Stomach smooth muscle (tissue), 2 donors: ENCODE measurements at regions not wholly inside any gene's neighbourhood (a gene's known extent, or its start where the extent isn't known, plus 50 kb on each side); places are given as distances from the start of the nearest gene placed in this dataset.
"Not testable (repeated sequence)": the region's sequence is repeated elsewhere in the genome, so short reads cannot be mapped to it uniquely, and the experiment has no call there.

Experiments used
- H3K27ac ChIP-seq: one replicate; pipeline ENCODE4 v1.7.0; 2013; ENCODE audit warnings: mild to moderate bottlenecking, low read length, inconsistent platforms
- H3K27me3 ChIP-seq, 2 donors: one replicate each; pipeline ENCODE4 v1.7.0; 2013; ENCODE audit warnings: low read length in 2 of 2; ENCODE audit not compliant: insufficient read depth in 2 of 2, control insufficient read depth in 1 of 2
- H3K36me3 ChIP-seq, 2 donors: one replicate each; pipeline ENCODE4 v1.7.0; 2013; ENCODE audit warnings: low read length in 2 of 2; ENCODE audit not compliant: control insufficient read depth in 2 of 2, insufficient read depth in 2 of 2
- H3K4me1 ChIP-seq: one replicate; pipeline ENCODE4 v1.7.0; 2013; ENCODE audit warnings: low read length; ENCODE audit not compliant: control insufficient read depth, insufficient read depth
- H3K4me3 ChIP-seq, 2 donors: one replicate each; pipeline ENCODE4 v1.7.0; 2013; ENCODE audit warnings: low read length in 2 of 2
- H3K9ac ChIP-seq, 2 donors: one replicate each; pipeline ENCODE4 v1.7.0; 2013; ENCODE audit warnings: low read length in 2 of 2, mild to moderate bottlenecking in 1 of 2
- H3K9me3 ChIP-seq, 2 donors: one replicate each; pipeline ENCODE4 v1.7.0; 2013; ENCODE audit warnings: low read length in 2 of 2; ENCODE audit not compliant: control insufficient read depth in 2 of 2
- donor health status: healthy.
- donor health status: Pancreatic carcinoma.

DNA sequence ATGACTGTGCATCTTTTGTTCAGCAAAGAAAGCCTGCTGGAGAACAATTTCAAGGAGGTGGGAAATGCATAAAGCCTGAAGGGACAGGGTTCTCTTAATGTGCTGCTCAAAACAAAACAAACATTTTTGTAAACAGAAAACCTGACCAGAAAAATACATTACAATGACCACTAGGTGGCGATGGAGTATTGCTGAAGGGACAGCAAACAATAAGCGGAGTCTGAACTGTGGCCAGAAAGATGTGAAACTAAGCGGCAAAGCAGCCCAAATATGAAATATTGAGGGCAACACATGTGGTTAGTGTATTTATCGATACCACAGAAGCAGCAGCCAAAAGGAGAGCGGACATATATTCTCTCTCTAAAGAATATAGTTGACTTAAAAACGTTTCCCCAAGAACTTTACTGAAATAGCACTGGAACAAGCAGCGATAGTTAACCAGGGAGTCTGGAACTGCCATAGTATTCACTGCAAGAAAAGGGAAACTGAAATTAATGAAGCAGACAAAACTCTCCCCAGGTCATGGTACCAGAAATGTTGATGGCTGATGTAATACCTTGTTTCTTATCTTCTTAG is 1814.2 kb upstream of the DEFB115 start:
- not testable (repeated sequence) for H3K9ac ChIP-seq, H3K4me1 ChIP-seq, H3K27ac ChIP-seq, H3K9me3 ChIP-seq, H3K27me3 ChIP-seq, H3K36me3 ChIP-seq
- peak overlapping the region in 1 of 2 donors; percentile 47 for H3K4me3 ChIP-seq

DNA sequence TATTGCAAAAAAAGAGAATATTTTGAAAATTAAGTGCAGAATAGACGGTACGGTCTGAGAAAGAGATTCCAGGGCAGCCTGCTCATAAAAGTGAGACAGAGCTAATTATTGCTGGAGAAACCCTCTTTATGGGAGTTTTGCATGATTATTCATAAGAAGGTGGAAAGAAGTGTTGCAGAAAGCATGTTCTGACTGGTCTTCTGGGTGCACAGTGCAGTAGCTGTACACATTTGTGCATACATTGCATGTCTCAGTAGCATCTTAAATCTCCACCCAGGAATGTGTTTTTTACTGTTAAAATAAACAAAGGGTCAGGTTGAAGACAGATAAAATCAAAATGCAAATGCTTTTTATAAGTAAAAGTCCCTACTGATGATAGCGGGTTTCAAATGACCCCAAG is 1813.6 kb upstream of the DEFB115 start:
- no peaks in the 10 kb centered on the region for H3K9me3 ChIP-seq
- no peak overlapping the region for H3K9ac ChIP-seq
- no peaks in the 10 kb centered on the region for H3K36me3 ChIP-seq
- H3K4me3 ChIP-seq: no peak overlapping the region
- H3K4me1 ChIP-seq: no peaks in the 10 kb centered on the region
- peaks cover 0 to 2% of the 10 kb centered on the region in 2 donors for H3K27me3 ChIP-seq
- no peak overlapping the region for H3K27ac ChIP-seq

DNA sequence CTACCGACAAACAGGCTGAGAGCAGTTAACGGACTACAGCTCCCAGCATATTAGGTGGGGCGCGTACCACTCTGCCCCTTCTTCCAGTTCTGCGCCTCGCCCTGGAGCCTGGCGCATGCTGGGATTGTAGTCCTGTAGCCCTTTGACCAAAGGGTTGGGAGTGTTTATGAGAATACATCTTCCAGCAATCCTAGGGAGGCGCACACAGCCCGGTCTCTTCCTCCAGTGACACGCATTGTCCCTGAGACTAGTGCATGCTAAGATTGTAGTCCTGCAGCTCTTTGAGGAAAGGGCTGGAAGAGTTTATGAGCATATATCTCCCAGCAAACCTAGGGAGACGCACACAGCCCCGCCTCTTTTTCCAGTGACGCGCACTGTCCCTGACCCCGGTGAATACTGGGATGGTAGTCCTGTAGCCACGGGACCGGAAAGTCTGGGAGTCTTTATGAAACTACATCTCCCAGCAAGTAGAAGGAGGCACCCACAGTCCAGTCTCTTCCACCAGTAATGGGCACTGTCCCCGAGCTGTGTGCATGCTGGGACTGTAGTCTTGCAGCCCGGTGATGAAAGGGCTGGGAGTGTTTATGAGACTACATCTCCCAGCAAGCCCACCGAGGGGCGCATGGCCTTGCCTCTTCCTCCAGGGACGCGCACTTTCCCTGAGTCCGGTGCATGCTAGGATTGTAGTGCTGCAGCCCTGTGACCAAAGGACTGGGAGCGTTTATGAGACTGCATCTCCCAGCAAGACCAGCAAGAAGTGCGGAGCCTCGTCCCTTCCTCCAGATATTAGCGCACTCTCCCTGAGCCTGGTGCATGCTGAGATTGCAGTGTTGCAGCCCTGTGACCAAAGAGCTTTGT is 1812.2 kb upstream of the DEFB115 start:
- H3K27ac ChIP-seq, H3K27me3 ChIP-seq, H3K36me3 ChIP-seq, H3K9ac ChIP-seq, H3K9me3 ChIP-seq, H3K4me1 ChIP-seq: not testable (repeated sequence)
- peak overlapping the region in 1 of 2 donors; percentile 35 for H3K4me3 ChIP-seq

DNA sequence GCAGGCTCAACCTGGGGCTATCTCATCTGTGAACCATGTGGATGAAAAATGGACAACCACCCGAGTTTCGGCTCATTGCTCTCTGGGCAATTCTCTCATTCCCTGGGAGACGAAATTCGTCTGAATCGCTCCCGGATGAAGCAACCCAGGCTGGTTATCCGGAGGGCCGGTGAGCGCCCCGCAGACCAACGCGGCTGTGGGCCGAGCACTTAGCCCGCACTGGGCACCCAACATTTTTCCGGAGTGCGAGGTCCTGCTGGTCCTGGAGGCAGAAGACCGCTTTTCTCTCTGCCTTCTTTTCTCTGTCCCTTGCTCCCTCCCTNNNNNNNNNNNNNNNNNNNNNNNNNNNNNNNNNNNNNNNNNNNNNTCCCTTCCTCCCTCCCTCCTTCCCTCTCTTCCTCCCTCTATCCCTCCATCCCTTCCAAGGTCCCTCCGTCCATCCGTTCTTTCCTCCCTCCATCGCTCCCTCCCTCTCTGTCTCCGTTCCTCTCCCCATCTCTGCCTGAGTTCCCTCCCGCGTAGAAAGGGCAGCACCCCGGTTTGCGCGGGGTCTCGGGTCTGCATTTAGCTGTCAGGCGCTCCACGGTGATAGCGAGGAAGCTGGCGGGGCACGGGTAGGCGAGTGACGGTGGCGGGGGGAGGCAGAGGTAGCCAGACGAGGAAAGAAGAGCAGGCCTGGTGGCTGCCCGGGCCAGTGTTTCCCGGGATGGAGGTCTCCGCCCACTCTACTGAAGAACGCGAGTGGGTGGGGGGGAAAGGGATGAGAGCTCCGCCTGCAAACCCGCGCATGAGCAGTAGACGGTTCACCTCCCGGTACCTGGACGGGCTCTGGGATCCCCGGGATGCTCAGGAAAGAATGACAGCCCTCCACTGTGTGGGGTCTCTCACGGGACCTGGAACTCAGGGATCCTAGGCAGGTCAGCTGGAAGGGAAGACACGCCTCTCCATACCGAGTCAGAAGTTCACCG is 1809.7 kb upstream of the DEFB115 start:
- not testable (repeated sequence) for H3K9ac ChIP-seq, H3K36me3 ChIP-seq, H3K9me3 ChIP-seq, H3K27ac ChIP-seq, H3K4me3 ChIP-seq, H3K4me1 ChIP-seq, H3K27me3 ChIP-seq

DNA sequence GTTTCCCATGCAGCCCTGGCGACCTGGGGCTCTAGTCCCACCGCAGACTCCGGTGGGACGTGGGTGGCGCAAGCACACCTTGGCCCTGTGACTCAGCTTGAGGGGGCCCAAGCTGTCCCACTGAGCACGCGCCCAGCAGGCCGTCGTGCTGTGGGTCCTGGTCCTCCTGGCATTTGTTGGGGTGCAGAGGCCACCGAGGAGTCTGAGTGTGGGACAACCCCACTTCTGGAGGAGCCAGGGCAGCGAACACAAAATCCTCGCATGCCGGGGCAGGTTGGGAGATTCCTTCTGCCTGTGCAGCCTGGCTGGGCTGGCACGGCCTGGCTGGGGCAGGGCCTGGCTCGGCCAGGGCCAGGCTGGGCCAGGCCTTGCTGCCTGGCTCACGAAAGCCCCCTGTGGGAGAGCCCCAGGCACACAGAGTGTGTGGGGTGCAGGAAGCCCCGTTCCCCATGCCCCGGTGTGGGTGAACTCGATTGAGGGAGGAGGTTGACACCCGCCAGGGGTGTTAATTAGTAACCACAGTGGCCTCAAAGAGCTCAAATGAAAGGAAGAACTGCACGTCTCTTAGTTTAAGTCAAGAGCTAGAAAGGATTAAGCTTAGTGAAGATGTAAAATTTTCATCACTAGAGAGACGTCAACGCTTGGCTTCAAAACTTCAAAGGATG is 1808.5 kb upstream of the DEFB115 start:
- peaks cover 0 to 2% of the 10 kb centered on the region in 2 donors for H3K27me3 ChIP-seq
- H3K27ac ChIP-seq: no peak overlapping the region
- no peak overlapping the region for H3K9ac ChIP-seq
- no peaks in the 10 kb centered on the region for H3K4me1 ChIP-seq
- H3K4me3 ChIP-seq: no peak overlapping the region
- H3K9me3 ChIP-seq: no peaks in the 10 kb centered on the region
- H3K36me3 ChIP-seq: no peaks in the 10 kb centered on the region

DNA sequence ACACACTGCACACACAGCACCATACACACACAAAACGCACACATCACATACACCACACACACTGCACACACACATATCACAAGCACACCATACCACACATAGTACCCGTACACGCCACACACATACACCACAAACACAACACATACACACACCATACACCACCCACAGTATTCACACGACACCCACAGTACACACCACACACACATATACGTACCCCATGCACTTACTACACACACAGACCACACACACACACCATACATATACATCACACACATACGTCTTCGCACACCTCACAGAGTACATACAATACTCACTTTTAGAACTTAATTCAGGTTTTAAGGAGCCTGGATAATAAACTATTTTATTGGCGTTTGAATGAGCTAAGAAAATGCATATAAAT is 1805.3 kb upstream of the DEFB115 start:
- H3K27me3 ChIP-seq: peaks cover 0 to 1% of the 10 kb centered on the region in 2 donors
- H3K4me1 ChIP-seq: no peaks in the 10 kb centered on the region
- no peak overlapping the region for H3K27ac ChIP-seq
- no peaks in the 10 kb centered on the region for H3K36me3 ChIP-seq
- H3K9me3 ChIP-seq: peaks cover 0 to 2% of the 10 kb centered on the region in 2 donors
- no peak overlapping the region for H3K4me3 ChIP-seq
- no peak overlapping the region for H3K9ac ChIP-seq

DNA sequence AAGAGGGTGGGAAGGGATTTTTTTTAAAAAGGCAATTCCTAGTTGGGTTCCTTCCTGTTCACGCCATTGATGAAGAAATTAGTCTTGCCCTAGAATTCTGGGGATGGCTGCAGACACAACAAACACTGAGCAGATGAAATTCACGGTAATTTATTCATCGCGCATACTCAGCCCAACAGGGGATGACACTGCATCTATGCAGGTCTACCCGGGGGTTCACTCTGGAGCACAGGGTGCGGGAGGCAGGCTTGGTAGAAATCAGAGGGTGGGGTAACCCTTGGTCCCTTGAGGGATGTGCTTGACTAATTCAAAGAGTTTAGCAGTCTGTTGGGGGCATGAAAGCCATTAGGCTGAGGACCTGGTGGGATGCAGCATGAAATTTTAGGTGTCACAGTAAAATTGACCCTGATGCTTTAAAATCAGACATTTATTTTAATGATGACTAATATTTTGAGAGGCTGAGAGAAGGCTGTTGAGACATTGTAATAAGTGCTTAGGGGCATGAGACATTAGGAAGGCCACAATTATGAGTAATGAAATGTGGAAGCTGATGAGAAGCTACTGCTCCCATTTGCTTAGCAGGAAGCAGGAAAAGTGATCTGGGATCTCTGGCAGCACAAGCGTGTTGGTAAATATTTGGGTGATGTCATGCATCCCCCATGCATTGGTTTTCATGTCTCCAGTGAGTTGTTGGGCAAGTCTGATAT is 1800.3 kb upstream of the DEFB115 start:
- H3K9ac ChIP-seq, H3K4me1 ChIP-seq, H3K36me3 ChIP-seq, H3K9me3 ChIP-seq, H3K27ac ChIP-seq, H3K27me3 ChIP-seq, H3K4me3 ChIP-seq: not testable (repeated sequence)

DNA sequence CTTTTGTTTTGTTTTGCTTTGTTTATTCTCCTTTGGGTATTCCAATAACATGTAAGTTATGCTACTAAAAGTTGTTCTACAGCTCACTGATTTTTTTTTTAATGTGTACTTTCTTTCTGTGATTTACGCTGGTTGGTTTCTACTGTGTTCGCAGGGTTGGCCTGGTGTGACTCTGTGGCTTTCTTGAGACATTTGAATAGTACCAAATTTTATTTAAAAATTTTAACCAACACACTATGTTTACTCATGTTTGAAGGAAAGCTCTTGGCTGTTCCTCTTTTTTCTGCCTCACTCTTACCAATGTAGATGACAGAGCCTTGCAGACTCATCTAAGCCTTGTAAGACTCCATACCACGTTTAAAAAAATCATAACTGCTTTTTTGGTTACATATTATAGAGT is 1784.9 kb upstream of the DEFB115 start:
- H3K27ac ChIP-seq: no peak overlapping the region
- no peaks in the 10 kb centered on the region for H3K9me3 ChIP-seq
- H3K4me1 ChIP-seq: no peaks in the 10 kb centered on the region
- no peak overlapping the region for H3K9ac ChIP-seq
- H3K36me3 ChIP-seq: no peaks in the 10 kb centered on the region
- no peaks in the 10 kb centered on the region for H3K27me3 ChIP-seq
- no peak overlapping the region for H3K4me3 ChIP-seq

DNA sequence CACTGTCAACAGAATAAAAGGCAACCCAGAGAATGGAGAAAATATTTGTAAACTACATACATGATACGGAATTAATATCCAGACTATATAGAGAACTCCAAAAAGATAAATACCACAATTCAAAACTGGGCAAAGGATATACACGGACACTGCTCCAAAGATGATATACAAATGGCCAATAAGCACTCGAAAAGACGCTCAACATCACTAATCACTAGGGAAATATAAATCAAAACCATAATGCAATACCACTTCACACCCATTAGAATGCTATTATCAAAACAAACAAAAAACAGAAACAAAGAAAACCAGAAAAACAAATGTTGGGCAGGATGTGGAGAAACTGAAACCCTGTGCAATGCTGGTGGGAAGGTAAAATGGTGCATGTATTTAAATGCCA is 1764.6 kb upstream of the DEFB115 start:
- H3K4me1 ChIP-seq, H3K27ac ChIP-seq, H3K9me3 ChIP-seq, H3K9ac ChIP-seq, H3K36me3 ChIP-seq, H3K4me3 ChIP-seq, H3K27me3 ChIP-seq: not testable (repeated sequence)

DNA sequence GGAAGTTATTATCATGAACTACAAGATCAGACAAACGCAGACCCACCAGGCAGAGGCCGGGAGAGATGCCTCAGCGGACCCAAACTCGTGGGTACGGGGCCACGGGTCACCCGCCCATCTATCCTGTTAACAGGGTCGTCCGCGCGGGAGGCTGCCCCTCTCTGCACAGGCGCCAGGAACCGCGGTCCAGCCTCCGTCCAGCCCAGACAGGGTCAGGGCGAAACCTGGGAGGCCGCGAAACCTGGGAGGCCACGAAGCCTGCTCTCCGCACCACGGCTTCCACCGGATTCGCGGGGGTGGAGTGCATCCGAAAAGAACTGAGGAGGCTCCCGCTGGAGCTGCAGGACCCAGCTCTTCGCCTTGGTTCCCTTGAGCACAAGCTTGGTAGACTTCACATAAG is 1760.7 kb upstream of the DEFB115 start:
- not testable (repeated sequence) for H3K27me3 ChIP-seq, H3K4me1 ChIP-seq, H3K9me3 ChIP-seq, H3K9ac ChIP-seq, H3K36me3 ChIP-seq, H3K27ac ChIP-seq
- H3K4me3 ChIP-seq: peak overlapping the region; percentile 15 to 31
